A673 (cell line): ENCODE measurements at regions not wholly inside any gene's neighbourhood (a gene's known extent, or its start where the extent isn't known, plus 50 kb on each side); places are given as distances from the start of the nearest gene placed in this dataset.

Experiments used
- BruUV-seq: library from RNA; stranded (reverse); fragments of 400-500 nt; replicated peaks from 2 replicates; lab custom pipeline; 2021; lab: Mats Ljungman, UMichigan
- CTCF ChIA-PET: fragments of 300-600 bp; sonication (Branson Sonifier 250); formaldehyde crosslinking; loops from one replicate; lab custom pipeline; 2022; ENCODE audit warnings: antibody characterized with exemption; lab: Charles Lee
- POLR2A ChIA-PET: fragments of 300-600 bp; sonication (Branson Sonifier 250); formaldehyde crosslinking; loops from one replicate; lab custom pipeline; 2022; ENCODE audit warnings: antibody characterized with exemption; ENCODE audit not compliant: low non-redundant PET; lab: Charles Lee
- DNase-seq: peaks from one replicate; pipeline ENCODE4 v3.0.0-alpha.2; 2015; ENCODE audit warnings: low spot score
- H3K27ac ChIP-seq: fragments of 200-600 bp; sonication (generic); 2 replicates; pipeline ENCODE4 v1.5.1; 2016; ENCODE audit warnings: mixed run types, low read depth, mild to moderate bottlenecking, mixed read lengths, antibody characterized with exemption, low read length; ENCODE audit not compliant: poor library complexity, severe bottlenecking
- H3K27me3 ChIP-seq: fragments of 200-600 bp; sonication (generic); replicated peaks from 2 replicates; pipeline ENCODE4 v1.6.1; 2017; ENCODE audit warnings: mixed run types, low read depth, mild to moderate bottlenecking, mixed read lengths, antibody characterized with exemption, low read length; ENCODE audit not compliant: insufficient read depth, poor library complexity
- H3K36me3 ChIP-seq: fragments of 200-600 bp; sonication (generic); 2 replicates; pipeline ENCODE4 v1.6.1; 2016; ENCODE audit warnings: mixed run types, mild to moderate bottlenecking, mixed read lengths, antibody characterized with exemption, low read length; ENCODE audit not compliant: insufficient read depth, poor library complexity, severe bottlenecking
- H3K4me1 ChIP-seq: fragments of 200-600 bp; sonication (generic); 2 replicates; pipeline ENCODE4 v1.6.1; 2017; ENCODE audit warnings: mixed run types, mild to moderate bottlenecking, mixed read lengths, antibody characterized with exemption, low read length; ENCODE audit not compliant: insufficient read depth, poor library complexity, severe bottlenecking
- H3K4me3 ChIP-seq: fragments of 200-600 bp; sonication (generic); 2 replicates; pipeline ENCODE4 v1.5.1; 2016; ENCODE audit warnings: low read depth, mixed run types, mild to moderate bottlenecking, mixed read lengths, low read length; ENCODE audit not compliant: poor library complexity, severe bottlenecking
- H3K9me3 ChIP-seq: fragments of 200-600 bp; sonication (generic); 2 replicates; pipeline ENCODE4 v1.6.1; 2016; ENCODE audit warnings: mixed run types, low read depth, mild to moderate bottlenecking, mixed read lengths, antibody characterized with exemption, low read length; ENCODE audit not compliant: poor library complexity, severe bottlenecking
- CTCF ChIP-seq: fragments of 300-800, 200-600 bp; sonication (generic); conservative IDR thresholded peaks from 2 replicates; pipeline ENCODE4 v1.5.1; 2017; ENCODE audit warnings: low read depth, mild to moderate bottlenecking, antibody characterized with exemption, low read length, moderate library complexity, mixed read lengths
- EZH2 ChIP-seq: fragments of 200-600 bp; sonication (generic); IDR thresholded peaks from 2 replicates; pipeline ENCODE4 v1.6.1; 2017; ENCODE audit warnings: borderline replicate concordance, low read depth, mild to moderate bottlenecking, mixed read lengths, antibody characterized with exemption, low read length; ENCODE audit not compliant: poor library complexity, severe bottlenecking
- intact Hi-C: fragments of 100-400 bp; cut with micrococcal nuclease; formaldehyde crosslinking; loops from one replicate; pipeline ENCODE4 v1.10.0; 2022; ENCODE audit not compliant: unreplicated experiment

- DNase-seq = no peak
- no peaks in the 10 kb centered on the region for H3K36me3 ChIP-seq
- ChIA-PET POLR2A (no interaction called here), CTCF (no interaction called here)
- peaks cover 10% of the 10 kb centered on the region for H3K27me3 ChIP-seq
- no peaks in the 10 kb centered on the region for H3K9me3 ChIP-seq
- intact Hi-C loops = no loop called here
- H3K27ac ChIP-seq = no peak overlapping the region
- no peak overlapping the region for H3K4me3 ChIP-seq
- no peaks in the 10 kb centered on the region for H3K4me1 ChIP-seq
- no TSS peak for BruUV-seq
- no peak for TF ChIP-seq EZH2
These were observed 513.3 kb downstream of the HAO1 start for GRCh38 chr20:7426890-7427496.

- CTCF ChIA-PET = no interaction called here
- TF ChIP-seq EZH2 (no peak), CTCF (no peak)
- Histone ChIP-seq H3K4me3 (no peak overlapping the region), H3K9me3 (no peaks in the 10 kb centered on the region), H3K27me3 (peaks cover 10% of the 10 kb centered on the region), H3K27ac (no peak overlapping the region), H3K36me3 (no peaks in the 10 kb centered on the region), H3K4me1 (no peaks in the 10 kb centered on the region)
- no peak for DNase-seq
- intact Hi-C loops = no loop called here
- no TSS peak for BruUV-seq
- POLR2A ChIA-PET = no interaction called here
These were observed 511.3 kb downstream of the HAO1 start for GRCh38 chr20:7428946-7429345.

DNA sequence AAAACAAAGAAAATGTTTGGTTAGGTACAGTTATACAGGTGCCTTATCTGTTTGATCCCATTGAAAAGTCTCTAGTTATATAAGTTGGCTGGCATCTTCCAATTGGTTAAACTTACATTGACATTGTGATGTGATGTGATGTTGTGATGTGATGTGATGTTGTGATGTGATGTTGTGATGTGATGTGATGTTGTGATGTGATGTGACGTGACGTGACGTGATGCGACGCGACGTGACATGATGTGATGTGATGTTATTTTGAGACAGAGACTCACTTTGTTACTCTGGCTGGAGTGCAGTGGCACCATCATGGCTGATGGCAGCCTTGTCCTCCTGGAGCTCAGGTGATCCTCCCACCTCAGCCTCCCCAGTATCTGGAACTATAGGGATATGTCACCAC, 507.6 kb downstream of the HAO1 start:
- no TSS peak for BruUV-seq
- CTCF ChIA-PET = no interaction called here

More for the DNA sequence above, 507.6 kb downstream of the HAO1 start:
- intact Hi-C loops = no loop called here
- TF ChIP-seq CTCF = no peak
- Histone ChIP-seq H3K4me3 (no peak overlapping the region), H3K27me3 (peaks cover 7% of the 10 kb centered on the region), H3K36me3 (no peaks in the 10 kb centered on the region), H3K4me1 (no peaks in the 10 kb centered on the region), H3K9me3 (no peaks in the 10 kb centered on the region), H3K27ac (no peak overlapping the region)
- DNase-seq = no peak
- POLR2A ChIA-PET = no interaction called here
